ENCODE measurements at regions not wholly inside any gene's neighbourhood (a gene's known extent, or its start where the extent isn't known, plus 50 kb on each side); places are given as distances from the start of the nearest gene placed in this dataset.
"Not testable (repeated sequence)": the region's sequence is repeated elsewhere in the genome, so short reads cannot be mapped to it uniquely, and the experiment has no call there.

- Mint-ChIP-seq H3K27me3 (ENCODE audit: low read depth) (no peaks in the 10 kb centered on the region), H3K36me3 (ENCODE audit: insufficient read depth) (no peaks in the 10 kb centered on the region), H3K9me3 (peaks cover 4% of the 10 kb centered on the region), H3K4me3 (no peak overlapping the region), H3K4me1 (ENCODE audit: low read depth) (peaks cover 23% of the 10 kb centered on the region)
- ATAC-seq (no peak), DNase-seq (no peak)
Observed at GRCh38 chr3:67941433-67942030, 287.1 kb upstream of the SUCLG2 start.

GRCh38 chr3:67940210-67940952 lies 286.0 kb upstream of the SUCLG2 start:
- no peak overlapping the region for H3K4me3 Mint-ChIP-seq
- ATAC-seq: no peak
- H3K27me3 Mint-ChIP-seq (ENCODE audit: low read depth): no peaks in the 10 kb centered on the region
- peaks cover 3% of the 10 kb centered on the region for H3K9me3 Mint-ChIP-seq
- DNase-seq: no peak
- H3K4me1 Mint-ChIP-seq (ENCODE audit: low read depth): peaks cover 18% of the 10 kb centered on the region
- no peaks in the 10 kb centered on the region for H3K36me3 Mint-ChIP-seq (ENCODE audit: insufficient read depth)

GRCh38 chr3:67937498-67938118 lies 283.2 kb upstream of the SUCLG2 start:
- Mint-ChIP-seq H3K9me3 (peaks cover 9% of the 10 kb centered on the region), H3K4me3 (no peak overlapping the region), H3K27me3 (ENCODE audit: low read depth) (no peaks in the 10 kb centered on the region), H3K36me3 (ENCODE audit: insufficient read depth) (no peaks in the 10 kb centered on the region), H3K4me1 (ENCODE audit: low read depth) (peaks cover 17% of the 10 kb centered on the region)
- DNase-seq (no peak), ATAC-seq (no peak)

GRCh38 chr3:67930394-67930793 lies 276.0 kb upstream of the SUCLG2 start:
- H3K27me3 Mint-ChIP-seq (ENCODE audit: low read depth); H3K9me3 Mint-ChIP-seq; H3K4me1 Mint-ChIP-seq (ENCODE audit: low read depth); H3K4me3 Mint-ChIP-seq; ATAC-seq; H3K36me3 Mint-ChIP-seq (ENCODE audit: insufficient read depth); DNase-seq: not testable (repeated sequence)

GRCh38 chr3:67923796-67924195 lies 269.4 kb upstream of the SUCLG2 start:
- Mint-ChIP-seq H3K9me3 (peaks cover 3% of the 10 kb centered on the region), H3K27me3 (ENCODE audit: low read depth) (no peaks in the 10 kb centered on the region), H3K36me3 (ENCODE audit: insufficient read depth) (no peaks in the 10 kb centered on the region), H3K4me3 (no peak overlapping the region), H3K4me1 (ENCODE audit: low read depth) (no peaks in the 10 kb centered on the region)
- ATAC-seq (no peak), DNase-seq (no peak)

- Mint-ChIP-seq H3K4me3 (no peak overlapping the region), H3K4me1 (ENCODE audit: low read depth) (no peaks in the 10 kb centered on the region), H3K27me3 (ENCODE audit: low read depth) (no peaks in the 10 kb centered on the region), H3K36me3 (ENCODE audit: insufficient read depth) (no peaks in the 10 kb centered on the region), H3K9me3 (peaks cover 3% of the 10 kb centered on the region)
- DNase-seq: no peak
- ATAC-seq: no peak
Observed at GRCh38 chr3:67920969-67921368, 266.6 kb upstream of the SUCLG2 start.

- Mint-ChIP-seq H3K4me3 (no peak overlapping the region), H3K9me3 (peaks cover 3% of the 10 kb centered on the region), H3K27me3 (ENCODE audit: low read depth) (no peaks in the 10 kb centered on the region), H3K4me1 (ENCODE audit: low read depth) (no peaks in the 10 kb centered on the region), H3K36me3 (ENCODE audit: insufficient read depth) (no peaks in the 10 kb centered on the region)
- DNase-seq: no peak
- no peak for ATAC-seq
Observed at GRCh38 chr3:67920311-67920710, 265.9 kb upstream of the SUCLG2 start.

- DNase-seq: no peak
- Mint-ChIP-seq H3K4me1 (ENCODE audit: low read depth) (no peaks in the 10 kb centered on the region), H3K36me3 (ENCODE audit: insufficient read depth) (no peaks in the 10 kb centered on the region), H3K27me3 (ENCODE audit: low read depth) (no peaks in the 10 kb centered on the region), H3K9me3 (no peaks in the 10 kb centered on the region), H3K4me3 (no peak overlapping the region)
- ATAC-seq: no peak
Observed at GRCh38 chr3:67916353-67916752, 261.9 kb upstream of the SUCLG2 start.

GRCh38 chr3:67907735-67908134 lies 253.3 kb upstream of the SUCLG2 start:
- Mint-ChIP-seq H3K4me1 (ENCODE audit: low read depth) (peaks cover 16% of the 10 kb centered on the region), H3K36me3 (ENCODE audit: insufficient read depth) (no peaks in the 10 kb centered on the region), H3K9me3 (no peaks in the 10 kb centered on the region), H3K27me3 (ENCODE audit: low read depth) (no peaks in the 10 kb centered on the region), H3K4me3 (no peak overlapping the region)
- DNase-seq: no peak
- no peak for ATAC-seq

- Mint-ChIP-seq H3K27me3 (ENCODE audit: low read depth) (no peaks in the 10 kb centered on the region), H3K4me3 (no peak overlapping the region), H3K36me3 (ENCODE audit: insufficient read depth) (no peaks in the 10 kb centered on the region), H3K9me3 (no peaks in the 10 kb centered on the region), H3K4me1 (ENCODE audit: low read depth) (peaks cover 16% of the 10 kb centered on the region)
- ATAC-seq: no peak
- DNase-seq: no peak
Observed at GRCh38 chr3:67906261-67906660, 251.8 kb upstream of the SUCLG2 start.

GRCh38 chr3:67901681-67902080 lies 247.3 kb upstream of the SUCLG2 start:
- Mint-ChIP-seq H3K9me3 (no peaks in the 10 kb centered on the region), H3K36me3 (ENCODE audit: insufficient read depth) (no peaks in the 10 kb centered on the region), H3K4me3 (no peak overlapping the region), H3K4me1 (ENCODE audit: low read depth) (peaks cover 8% of the 10 kb centered on the region), H3K27me3 (ENCODE audit: low read depth) (no peaks in the 10 kb centered on the region)
- ATAC-seq (no peak), DNase-seq (no peak)

- Mint-ChIP-seq H3K9me3 (no peaks in the 10 kb centered on the region), H3K36me3 (ENCODE audit: insufficient read depth) (no peaks in the 10 kb centered on the region), H3K4me3 (no peak overlapping the region), H3K27me3 (ENCODE audit: low read depth) (peaks cover 3% of the 10 kb centered on the region), H3K4me1 (ENCODE audit: low read depth) (no peaks in the 10 kb centered on the region)
- ATAC-seq (no peak), DNase-seq (no peak)
Observed at GRCh38 chr3:67898916-67899315, 244.5 kb upstream of the SUCLG2 start.

GRCh38 chr3:67897351-67898336 lies 243.2 kb upstream of the SUCLG2 start:
- H3K27me3 Mint-ChIP-seq (ENCODE audit: low read depth): peaks cover 3% of the 10 kb centered on the region
- H3K4me3 Mint-ChIP-seq: no peak overlapping the region
- no peaks in the 10 kb centered on the region for H3K9me3 Mint-ChIP-seq
- no peaks in the 10 kb centered on the region for H3K4me1 Mint-ChIP-seq (ENCODE audit: low read depth)
- H3K36me3 Mint-ChIP-seq (ENCODE audit: insufficient read depth): no peaks in the 10 kb centered on the region
- no peak for ATAC-seq
- no peak for DNase-seq

- DNase-seq: no peak
- no peak overlapping the region for H3K4me3 Mint-ChIP-seq
- peaks cover 3% of the 10 kb centered on the region for H3K27me3 Mint-ChIP-seq (ENCODE audit: low read depth)
- no peaks in the 10 kb centered on the region for H3K4me1 Mint-ChIP-seq (ENCODE audit: low read depth)
- H3K9me3 Mint-ChIP-seq: peaks cover 4% of the 10 kb centered on the region
- ATAC-seq: no peak
- H3K36me3 Mint-ChIP-seq (ENCODE audit: insufficient read depth): no peaks in the 10 kb centered on the region
Observed at GRCh38 chr3:67896130-67896529, 241.7 kb upstream of the SUCLG2 start.

Data from activated T-cell treated with anti-CD3 and anti-CD28 coated beads, Interleukin-2, amount 50 U/mL, for 4 hours (primary cell).